ENCODE measurements at regions not wholly inside any gene's neighbourhood (a gene's known extent, or its start where the extent isn't known, plus 50 kb on each side); places are given as distances from the start of the nearest gene placed in this dataset.
A peak's percentile ranks its signal among the peaks of the same experiment; 100 is the strongest.

DNA sequence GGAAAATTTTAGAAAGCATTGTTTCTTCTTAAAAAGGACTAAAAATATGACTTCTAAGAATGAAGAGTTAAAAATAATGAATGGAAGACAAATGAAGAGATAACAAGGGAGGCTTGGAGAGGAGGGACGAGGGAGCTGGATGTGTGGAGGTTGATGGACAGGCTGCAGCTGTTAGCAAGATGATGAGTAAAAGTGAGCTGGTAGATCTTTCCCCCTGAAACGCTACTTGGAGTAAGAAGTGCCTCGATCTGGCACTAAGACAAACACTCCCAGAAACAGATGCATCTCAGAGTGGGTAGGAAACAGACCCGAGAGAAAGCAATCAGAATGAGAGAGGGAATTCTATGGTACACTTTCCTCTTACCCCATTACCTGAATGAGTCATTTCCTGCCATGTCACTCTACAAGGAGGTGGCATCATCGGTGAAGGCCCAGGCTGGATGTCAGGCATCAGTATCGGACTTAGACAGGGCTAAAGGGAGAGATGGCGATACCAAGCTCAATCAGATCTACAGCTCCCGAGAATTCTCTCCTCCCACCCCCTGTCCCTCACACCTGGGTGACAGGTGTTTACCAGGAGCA is 154.1 kb upstream of the BMP2 start:
- CTCF ChIA-PET, result interaction anchor here (0.9 to 4.4 kb wide), 8 partner anchors 12 to 436 kb away, joined by 3 to 23 read pairs (median 4); no protein-coding TSS in a partner anchor
- DNase-seq (ENCODE audit: unreplicated experiment), result peak; percentile 68
- Mint-ChIP-seq H3K4me1 (ENCODE audit: insufficient read depth, unreplicated experiment) (peaks cover 21% of the 10 kb centered on the region), H3K36me3 (ENCODE audit: insufficient read depth, unreplicated experiment) (no peaks in the 10 kb centered on the region), H3K27ac (ENCODE audit: low read depth, unreplicated experiment) (peak overlapping the region; percentile 61), H3K9me3 (ENCODE audit: unreplicated experiment) (peaks cover 7% of the 10 kb centered on the region), H3K27me3 (ENCODE audit: insufficient read depth, unreplicated experiment) (no peaks in the 10 kb centered on the region), H3K4me3 (ENCODE audit: unreplicated experiment) (no peak overlapping the region)
- POLR2A ChIA-PET, result interaction anchor here (1.6 to 3.5 kb wide), 4 partner anchors 9 to 22 kb away, joined by 6 to 19 read pairs (median 8); no protein-coding TSS in a partner anchor
- TF ChIP-seq CTCF (IDR thresholded peaks at IDR 0.05; ENCODE audit: unreplicated experiment), result no peak
- intact Hi-C loops (cut with micrococcal nuclease), result no loop called here
- no TSS peak for BruUV-seq (replicated peaks)

- Mint-ChIP-seq H3K9me3 (ENCODE audit: unreplicated experiment) (peaks cover 7% of the 10 kb centered on the region), H3K36me3 (ENCODE audit: insufficient read depth, unreplicated experiment) (no peaks in the 10 kb centered on the region), H3K4me1 (ENCODE audit: insufficient read depth, unreplicated experiment) (peaks cover 21% of the 10 kb centered on the region), H3K27ac (ENCODE audit: low read depth, unreplicated experiment) (no peak overlapping the region), H3K4me3 (ENCODE audit: unreplicated experiment) (no peak overlapping the region), H3K27me3 (ENCODE audit: insufficient read depth, unreplicated experiment) (no peaks in the 10 kb centered on the region)
- POLR2A ChIA-PET, result interaction anchor here (0.6 to 3.5 kb wide), 6 partner anchors 9 to 189 kb away, joined by 3 to 19 read pairs (median 7); no protein-coding TSS in a partner anchor
- CTCF ChIA-PET, result interaction anchor here (0.6 to 4.4 kb wide), 11 partner anchors 12 to 561 kb away, joined by 3 to 23 read pairs (median 4); no protein-coding TSS in a partner anchor
- TF ChIP-seq CTCF (IDR thresholded peaks at IDR 0.05; ENCODE audit: unreplicated experiment), result no peak
- no TSS peak for BruUV-seq (replicated peaks)
- DNase-seq (ENCODE audit: unreplicated experiment), result no peak
- intact Hi-C loops (cut with micrococcal nuclease), result no loop called here
These were observed 154.9 kb upstream of the BMP2 start for GRCh38 chr20:6612606-6612923.

- CTCF ChIA-PET, result interaction anchor here (0.6 to 4.4 kb wide), 13 partner anchors 11 to 561 kb away, joined by 3 to 23 read pairs (median 4); no protein-coding TSS in a partner anchor
These were observed 155.4 kb upstream of the BMP2 start for GRCh38 chr20:6611911-6612605.

More at GRCh38 chr20:6611911-6612605, 155.4 kb upstream of the BMP2 start:
- H3K4me3 Mint-ChIP-seq (ENCODE audit: unreplicated experiment), result no peak overlapping the region
- intact Hi-C loops (cut with micrococcal nuclease), result no loop called here
- no peaks in the 10 kb centered on the region for H3K36me3 Mint-ChIP-seq (ENCODE audit: insufficient read depth, unreplicated experiment)
- no peak for TF ChIP-seq CTCF (IDR thresholded peaks at IDR 0.05; ENCODE audit: unreplicated experiment)
- no peak for DNase-seq (ENCODE audit: unreplicated experiment)
- H3K4me1 Mint-ChIP-seq (ENCODE audit: insufficient read depth, unreplicated experiment), result peaks cover 21% of the 10 kb centered on the region
- H3K27ac Mint-ChIP-seq (ENCODE audit: low read depth, unreplicated experiment), result no peak overlapping the region
- peaks cover 7% of the 10 kb centered on the region for H3K9me3 Mint-ChIP-seq (ENCODE audit: unreplicated experiment)
- POLR2A ChIA-PET, result interaction anchor here (0.6 to 3.5 kb wide), 6 partner anchors 8 to 189 kb away, joined by 3 to 19 read pairs (median 7); no protein-coding TSS in a partner anchor
- BruUV-seq (replicated peaks), result no TSS peak
- H3K27me3 Mint-ChIP-seq (ENCODE audit: insufficient read depth, unreplicated experiment), result no peaks in the 10 kb centered on the region
